ENCODE measurements at regions not wholly inside any gene's neighbourhood (a gene's known extent, or its start where the extent isn't known, plus 50 kb on each side); places are given as distances from the start of the nearest gene placed in this dataset.

GRCh38 chr4:155597933-155598451 is 68.7 kb upstream of the GUCY1A1 start:
- TF ChIP-seq, protein P1, sequence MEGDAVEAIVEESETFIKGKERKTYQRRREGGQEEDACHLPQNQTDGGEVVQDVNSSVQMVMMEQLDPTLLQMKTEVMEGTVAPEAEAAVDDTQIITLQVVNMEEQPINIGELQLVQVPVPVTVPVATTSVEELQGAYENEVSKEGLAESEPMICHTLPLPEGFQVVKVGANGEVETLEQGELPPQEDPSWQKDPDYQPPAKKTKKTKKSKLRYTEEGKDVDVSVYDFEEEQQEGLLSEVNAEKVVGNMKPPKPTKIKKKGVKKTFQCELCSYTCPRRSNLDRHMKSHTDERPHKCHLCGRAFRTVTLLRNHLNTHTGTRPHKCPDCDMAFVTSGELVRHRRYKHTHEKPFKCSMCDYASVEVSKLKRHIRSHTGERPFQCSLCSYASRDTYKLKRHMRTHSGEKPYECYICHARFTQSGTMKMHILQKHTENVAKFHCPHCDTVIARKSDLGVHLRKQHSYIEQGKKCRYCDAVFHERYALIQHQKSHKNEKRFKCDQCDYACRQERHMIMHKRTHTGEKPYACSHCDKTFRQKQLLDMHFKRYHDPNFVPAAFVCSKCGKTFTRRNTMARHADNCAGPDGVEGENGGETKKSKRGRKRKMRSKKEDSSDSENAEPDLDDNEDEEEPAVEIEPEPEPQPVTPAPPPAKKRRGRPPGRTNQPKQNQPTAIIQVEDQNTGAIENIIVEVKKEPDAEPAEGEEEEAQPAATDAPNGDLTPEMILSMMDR (IDR thresholded peaks at IDR 0.05): no peak
- Histone ChIP-seq H3K9me3 (no peaks in the 10 kb centered on the region), H3K4me1 (ENCODE audit: control insufficient read depth in 1 of 2, insufficient read depth in 1 of 2, low read depth in 1 of 2, low read length in 1 of 2) (no peaks in the 10 kb centered on the region), H3K4me3 (ENCODE audit: low read depth in 1 of 2, low read length in 1 of 2) (no peak overlapping the region), H3K27ac (no peak overlapping the region), H3K36me3 (no peaks in the 10 kb centered on the region), H3K27me3 (no peaks in the 10 kb centered on the region)

DNA sequence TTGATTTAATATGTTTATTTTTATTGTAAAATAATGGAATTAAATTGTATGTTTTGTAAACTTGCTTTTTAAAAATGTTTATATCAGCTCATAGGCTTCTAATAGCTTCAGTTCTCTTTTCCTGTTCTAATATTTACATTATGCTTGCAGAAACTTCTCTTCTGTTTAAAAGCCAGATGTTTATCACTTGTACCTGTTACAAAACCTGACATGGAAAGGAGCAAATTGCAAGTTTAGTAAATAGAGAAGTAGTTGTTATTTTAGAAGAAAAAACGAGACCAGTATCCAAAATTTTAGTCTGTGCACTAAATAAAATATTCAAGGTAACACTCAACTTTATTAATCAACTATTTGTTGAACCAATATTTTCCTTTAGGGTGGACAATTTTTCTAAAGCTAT is 69.4 kb upstream of the GUCY1A1 start:
- Histone ChIP-seq H3K27ac (no peak overlapping the region), H3K4me3 (ENCODE audit: low read depth in 1 of 2, low read length in 1 of 2) (no peak overlapping the region), H3K36me3 (no peaks in the 10 kb centered on the region), H3K27me3 (no peaks in the 10 kb centered on the region), H3K9me3 (no peaks in the 10 kb centered on the region), H3K4me1 (ENCODE audit: control insufficient read depth in 1 of 2, insufficient read depth in 1 of 2, low read depth in 1 of 2, low read length in 1 of 2) (no peaks in the 10 kb centered on the region)
- TF ChIP-seq, protein P1 (IDR thresholded peaks at IDR 0.05): no peak

DNA sequence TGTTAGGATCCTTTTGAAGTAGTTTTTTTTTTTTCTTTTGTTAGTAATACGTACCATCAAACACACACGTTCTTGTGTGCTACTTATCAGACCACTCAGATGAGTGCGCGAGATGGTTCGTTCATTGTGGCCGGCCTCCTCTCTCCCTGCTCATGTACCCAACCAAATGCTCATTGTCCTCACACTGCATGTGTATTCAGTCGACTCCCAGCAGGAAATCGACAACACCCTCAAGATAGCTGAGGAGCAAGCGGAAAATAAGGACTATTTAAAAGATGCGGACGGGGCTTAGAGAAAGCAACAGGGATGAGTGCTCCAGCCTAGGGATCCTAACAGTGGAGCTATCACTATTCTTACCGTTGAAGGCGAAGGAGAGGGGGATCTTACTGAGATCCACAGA is 72.9 kb upstream of the GUCY1A1 start:
- Histone ChIP-seq H3K36me3 (no peaks in the 10 kb centered on the region), H3K4me3 (ENCODE audit: low read depth in 1 of 2, low read length in 1 of 2) (no peak overlapping the region), H3K27me3 (no peaks in the 10 kb centered on the region), H3K4me1 (ENCODE audit: control insufficient read depth in 1 of 2, insufficient read depth in 1 of 2, low read depth in 1 of 2, low read length in 1 of 2) (no peaks in the 10 kb centered on the region), H3K27ac (no peak overlapping the region), H3K9me3 (no peaks in the 10 kb centered on the region)
- TF ChIP-seq, protein P1 (IDR thresholded peaks at IDR 0.05): no peak

GRCh38 chr4:155592938-155593297 is 73.7 kb upstream of the GUCY1A1 start:
- TF ChIP-seq, protein P1 (IDR thresholded peaks at IDR 0.05): no peak
- H3K4me3 ChIP-seq (ENCODE audit: low read depth in 1 of 2, low read length in 1 of 2): no peak overlapping the region
- no peak overlapping the region for H3K27ac ChIP-seq
- no peaks in the 10 kb centered on the region for H3K9me3 ChIP-seq
- H3K27me3 ChIP-seq: no peaks in the 10 kb centered on the region
- no peaks in the 10 kb centered on the region for H3K36me3 ChIP-seq
- no peaks in the 10 kb centered on the region for H3K4me1 ChIP-seq (ENCODE audit: control insufficient read depth in 1 of 2, insufficient read depth in 1 of 2, low read depth in 1 of 2, low read length in 1 of 2)

DNA sequence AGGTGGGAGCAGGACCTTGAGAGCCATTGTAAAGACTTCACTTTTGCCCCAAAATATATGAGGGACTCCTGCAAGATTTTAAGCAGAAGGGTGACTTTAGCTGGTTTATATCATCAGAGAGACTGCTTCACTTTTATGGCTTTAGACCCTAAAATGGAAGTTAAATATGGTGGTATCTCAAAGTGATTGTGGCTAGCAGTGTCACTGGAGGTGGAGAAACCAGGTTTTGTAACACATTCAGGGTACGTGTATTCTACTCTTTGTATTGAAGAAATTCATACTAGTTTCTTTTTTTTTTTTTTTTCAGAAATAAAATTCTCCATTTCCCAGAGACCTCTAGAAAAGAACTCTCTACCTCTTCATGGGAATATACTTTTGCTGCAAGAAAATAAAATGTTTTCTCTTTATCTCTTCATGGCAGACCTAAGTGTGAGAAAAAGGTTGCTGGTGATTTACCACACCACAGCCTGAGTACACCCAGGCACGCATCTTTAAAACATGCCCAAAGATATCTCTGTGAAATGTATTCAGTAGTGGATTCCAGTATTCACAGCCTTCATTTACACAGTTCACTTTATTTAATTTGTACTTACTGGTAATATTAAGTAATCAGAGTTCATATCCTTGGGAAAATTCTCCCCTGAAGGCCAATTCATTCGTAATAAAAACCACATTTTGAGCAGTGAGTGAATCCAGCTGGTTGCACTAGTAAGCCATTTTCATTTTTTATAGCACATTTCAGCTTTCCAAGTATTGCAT is 74.3 kb upstream of the GUCY1A1 start:
- no peaks in the 10 kb centered on the region for H3K27me3 ChIP-seq
- H3K4me3 ChIP-seq (ENCODE audit: low read depth in 1 of 2, low read length in 1 of 2): no peak overlapping the region
- H3K4me1 ChIP-seq (ENCODE audit: control insufficient read depth in 1 of 2, insufficient read depth in 1 of 2, low read depth in 1 of 2, low read length in 1 of 2): no peaks in the 10 kb centered on the region
- no peak overlapping the region for H3K27ac ChIP-seq
- H3K9me3 ChIP-seq: no peaks in the 10 kb centered on the region
- no peaks in the 10 kb centered on the region for H3K36me3 ChIP-seq
- TF ChIP-seq, protein P1 (IDR thresholded peaks at IDR 0.05): no peak
